IMR-90 (cell line): ENCODE measurements at regions not wholly inside any gene's neighbourhood (a gene's known extent, or its start where the extent isn't known, plus 50 kb on each side); places are given as distances from the start of the nearest gene placed in this dataset.

Source experiments
- MXI1 ChIP-seq: IDR thresholded peaks from 2 replicates; pipeline ENCODE4 v1.6.1; 2012; ENCODE audit warnings: low read depth, mild to moderate bottlenecking, low read length, moderate library complexity, borderline replicate concordance
- POLR2A ChIP-seq: IDR thresholded peaks from 2 replicates; pipeline ENCODE4 v1.6.1; 2012; ENCODE audit warnings: mild to moderate bottlenecking, low read depth, low read length
- RFX5 ChIP-seq: IDR thresholded peaks from 2 replicates; pipeline ENCODE4 v1.8.0; 2012; ENCODE audit warnings: low read depth, mild to moderate bottlenecking, low read length, moderate library complexity
- TF ChIP-seq, protein P1 (sequence below): fragments of 150-350 bp; IDR thresholded peaks from 2 replicates; pipeline ENCODE4 v1.6.1; 2017; ENCODE audit warnings: mild to moderate bottlenecking, antibody characterized with exemption, low read length, low read depth
- TF ChIP-seq, protein P2 (sequence below): conservative IDR thresholded peaks from 2 replicates; pipeline ENCODE4 v1.5.1; 2012; ENCODE audit warnings: mild to moderate bottlenecking, low read depth, low read length, improper control_type of control experiment

DNA sequence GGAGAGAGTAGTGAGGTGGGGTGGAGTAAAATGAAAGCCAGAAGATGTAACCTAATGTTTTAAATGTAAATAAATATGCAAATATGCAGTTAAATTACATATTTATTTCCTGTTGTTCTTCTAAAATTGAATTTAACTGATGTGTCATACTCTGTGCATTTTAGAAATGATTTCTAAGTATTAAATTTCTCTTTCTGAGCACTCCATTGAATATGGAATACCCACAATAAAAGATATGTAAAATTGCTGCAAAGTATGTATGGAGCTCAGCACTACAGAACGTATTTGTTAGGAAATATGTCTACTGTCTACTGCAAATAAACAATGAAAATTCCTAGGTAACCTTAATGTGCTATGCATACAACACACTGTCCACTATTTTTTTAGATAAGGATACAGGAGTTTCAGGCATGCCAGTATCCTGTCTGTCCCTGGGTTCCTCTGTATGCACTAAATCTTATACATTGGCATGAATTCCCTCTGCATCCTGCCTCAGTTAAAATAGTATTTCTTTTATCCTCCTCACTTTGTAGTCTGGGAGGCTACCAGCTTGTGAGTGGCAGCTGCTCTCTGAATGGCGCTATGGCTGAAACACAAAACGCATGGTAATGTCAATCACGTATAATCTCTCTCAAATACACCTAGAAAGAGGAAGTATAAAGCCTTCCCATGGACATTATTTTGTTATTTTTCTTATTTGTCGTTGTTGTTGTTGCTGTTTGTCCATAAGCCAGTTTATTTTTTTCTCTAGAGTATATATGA, 579.5 kb downstream of the PYDC2 start:
- no peak for TF ChIP-seq MXI1
- TF ChIP-seq POLR2A, result no peak
- TF ChIP-seq, protein P1, sequence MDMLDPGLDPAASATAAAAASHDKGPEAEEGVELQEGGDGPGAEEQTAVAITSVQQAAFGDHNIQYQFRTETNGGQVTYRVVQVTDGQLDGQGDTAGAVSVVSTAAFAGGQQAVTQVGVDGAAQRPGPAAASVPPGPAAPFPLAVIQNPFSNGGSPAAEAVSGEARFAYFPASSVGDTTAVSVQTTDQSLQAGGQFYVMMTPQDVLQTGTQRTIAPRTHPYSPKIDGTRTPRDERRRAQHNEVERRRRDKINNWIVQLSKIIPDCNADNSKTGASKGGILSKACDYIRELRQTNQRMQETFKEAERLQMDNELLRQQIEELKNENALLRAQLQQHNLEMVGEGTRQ, result no peak
- TF ChIP-seq, protein P2, sequence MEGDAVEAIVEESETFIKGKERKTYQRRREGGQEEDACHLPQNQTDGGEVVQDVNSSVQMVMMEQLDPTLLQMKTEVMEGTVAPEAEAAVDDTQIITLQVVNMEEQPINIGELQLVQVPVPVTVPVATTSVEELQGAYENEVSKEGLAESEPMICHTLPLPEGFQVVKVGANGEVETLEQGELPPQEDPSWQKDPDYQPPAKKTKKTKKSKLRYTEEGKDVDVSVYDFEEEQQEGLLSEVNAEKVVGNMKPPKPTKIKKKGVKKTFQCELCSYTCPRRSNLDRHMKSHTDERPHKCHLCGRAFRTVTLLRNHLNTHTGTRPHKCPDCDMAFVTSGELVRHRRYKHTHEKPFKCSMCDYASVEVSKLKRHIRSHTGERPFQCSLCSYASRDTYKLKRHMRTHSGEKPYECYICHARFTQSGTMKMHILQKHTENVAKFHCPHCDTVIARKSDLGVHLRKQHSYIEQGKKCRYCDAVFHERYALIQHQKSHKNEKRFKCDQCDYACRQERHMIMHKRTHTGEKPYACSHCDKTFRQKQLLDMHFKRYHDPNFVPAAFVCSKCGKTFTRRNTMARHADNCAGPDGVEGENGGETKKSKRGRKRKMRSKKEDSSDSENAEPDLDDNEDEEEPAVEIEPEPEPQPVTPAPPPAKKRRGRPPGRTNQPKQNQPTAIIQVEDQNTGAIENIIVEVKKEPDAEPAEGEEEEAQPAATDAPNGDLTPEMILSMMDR, result no peak
- no peak for TF ChIP-seq RFX5
